ENCODE measurements at regions not wholly inside any gene's neighbourhood (a gene's known extent, or its start where the extent isn't known, plus 50 kb on each side); places are given as distances from the start of the nearest gene placed in this dataset.

GRCh38 chr13:111456452-111457230 lies 136.2 kb downstream of the TEX29 start:
- H3K4me3 Mint-ChIP-seq: no peak overlapping the region
- H2AFZ ChIP-seq (replicated peaks): no peak overlapping the region
- H3K36me3 Mint-ChIP-seq: no peaks in the 10 kb centered on the region
- no peaks in the 10 kb centered on the region for H3K4me1 ChIP-seq
- H3K9ac ChIP-seq: no peak overlapping the region
- peaks cover 17% of the 10 kb centered on the region for H3K9me3 Mint-ChIP-seq
- H3K4me3 ChIP-seq: no peak overlapping the region
- no peaks in the 10 kb centered on the region for H3F3A ChIP-seq (ENCODE audit: low read depth)
- TF ChIP-seq EZH2phosphoT487 (IDR thresholded peaks at IDR 0.05) (no peak), EZH2 (IDR thresholded peaks at IDR 0.05) (no peak)
- TF ChIP-seq, protein P1, sequence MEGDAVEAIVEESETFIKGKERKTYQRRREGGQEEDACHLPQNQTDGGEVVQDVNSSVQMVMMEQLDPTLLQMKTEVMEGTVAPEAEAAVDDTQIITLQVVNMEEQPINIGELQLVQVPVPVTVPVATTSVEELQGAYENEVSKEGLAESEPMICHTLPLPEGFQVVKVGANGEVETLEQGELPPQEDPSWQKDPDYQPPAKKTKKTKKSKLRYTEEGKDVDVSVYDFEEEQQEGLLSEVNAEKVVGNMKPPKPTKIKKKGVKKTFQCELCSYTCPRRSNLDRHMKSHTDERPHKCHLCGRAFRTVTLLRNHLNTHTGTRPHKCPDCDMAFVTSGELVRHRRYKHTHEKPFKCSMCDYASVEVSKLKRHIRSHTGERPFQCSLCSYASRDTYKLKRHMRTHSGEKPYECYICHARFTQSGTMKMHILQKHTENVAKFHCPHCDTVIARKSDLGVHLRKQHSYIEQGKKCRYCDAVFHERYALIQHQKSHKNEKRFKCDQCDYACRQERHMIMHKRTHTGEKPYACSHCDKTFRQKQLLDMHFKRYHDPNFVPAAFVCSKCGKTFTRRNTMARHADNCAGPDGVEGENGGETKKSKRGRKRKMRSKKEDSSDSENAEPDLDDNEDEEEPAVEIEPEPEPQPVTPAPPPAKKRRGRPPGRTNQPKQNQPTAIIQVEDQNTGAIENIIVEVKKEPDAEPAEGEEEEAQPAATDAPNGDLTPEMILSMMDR (IDR thresholded peaks at IDR 0.05): no peak
- H3K79me2 ChIP-seq (ENCODE audit: low read depth): no peaks in the 10 kb centered on the region
- peaks cover 10% of the 10 kb centered on the region for H3K27me3 Mint-ChIP-seq (ENCODE audit: insufficient read depth, low read depth)
- H3K4me1 Mint-ChIP-seq: peaks cover 12% of the 10 kb centered on the region
- no peak overlapping the region for H3K27ac Mint-ChIP-seq
- no peak for DNase-seq (ENCODE audit: low spot score)
- no peaks in the 10 kb centered on the region for H3K36me3 ChIP-seq
- H3K27ac ChIP-seq: no peak overlapping the region
- no peak overlapping the region for H3K4me2 ChIP-seq
- no peaks in the 10 kb centered on the region for H3K9me3 ChIP-seq (ENCODE audit: low read depth)
- H4K20me1 ChIP-seq (ENCODE audit: low read depth): no peaks in the 10 kb centered on the region
- H3K27me3 ChIP-seq: no peaks in the 10 kb centered on the region

DNA sequence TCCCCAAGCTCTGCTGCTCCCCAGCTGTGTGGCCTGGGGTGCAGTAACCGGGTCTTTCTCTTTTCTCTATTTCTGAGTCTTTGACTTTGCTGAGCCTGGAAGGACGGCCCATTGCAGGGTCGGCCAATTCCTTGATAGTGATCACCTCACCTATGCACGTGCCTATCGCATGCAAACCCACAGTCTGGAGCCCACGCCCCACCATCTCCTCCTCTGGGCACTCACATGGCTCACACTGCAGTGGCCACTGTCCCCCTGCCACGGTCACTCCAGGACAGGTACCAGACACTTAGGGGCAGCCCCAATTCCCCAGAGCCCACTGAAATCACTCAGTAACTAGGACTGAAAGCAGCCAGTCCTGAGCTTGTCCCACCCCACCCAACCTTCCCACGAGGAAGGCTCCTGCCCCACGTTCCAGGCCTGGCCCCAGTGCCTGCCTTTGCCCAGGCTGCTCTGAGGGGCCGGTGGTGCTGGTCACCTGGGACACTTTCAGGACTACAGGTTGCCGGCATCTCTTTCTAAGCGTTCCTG lies 137.6 kb downstream of the TEX29 start:
- no peak overlapping the region for H3K27ac Mint-ChIP-seq
- no peaks in the 10 kb centered on the region for H3K36me3 Mint-ChIP-seq
- no peak overlapping the region for H3K4me3 Mint-ChIP-seq
- no peak overlapping the region for H3K4me3 ChIP-seq
- H3K9ac ChIP-seq: no peak overlapping the region
- no peak for DNase-seq (ENCODE audit: low spot score)
- no peaks in the 10 kb centered on the region for H3K27me3 ChIP-seq
- H2AFZ ChIP-seq (replicated peaks): no peak overlapping the region
- H3K4me2 ChIP-seq: no peak overlapping the region
- H3K36me3 ChIP-seq: no peaks in the 10 kb centered on the region
- no peak overlapping the region for H3K27ac ChIP-seq
- no peaks in the 10 kb centered on the region for H3K4me1 ChIP-seq
- no peaks in the 10 kb centered on the region for H3K79me2 ChIP-seq (ENCODE audit: low read depth)
- H3F3A ChIP-seq (ENCODE audit: low read depth): no peaks in the 10 kb centered on the region
- no peaks in the 10 kb centered on the region for H3K9me3 ChIP-seq (ENCODE audit: low read depth)
- peaks cover 13% of the 10 kb centered on the region for H3K27me3 Mint-ChIP-seq (ENCODE audit: insufficient read depth, low read depth)
- H3K9me3 Mint-ChIP-seq: peaks cover 14% of the 10 kb centered on the region
- no peak for TF ChIP-seq EZH2phosphoT487 (IDR thresholded peaks at IDR 0.05)
- no peak for TF ChIP-seq EZH2 (IDR thresholded peaks at IDR 0.05)
- TF ChIP-seq, protein P1 (IDR thresholded peaks at IDR 0.05): no peak
- H3K4me1 Mint-ChIP-seq: peaks cover 12% of the 10 kb centered on the region
- no peaks in the 10 kb centered on the region for H4K20me1 ChIP-seq (ENCODE audit: low read depth)

DNA sequence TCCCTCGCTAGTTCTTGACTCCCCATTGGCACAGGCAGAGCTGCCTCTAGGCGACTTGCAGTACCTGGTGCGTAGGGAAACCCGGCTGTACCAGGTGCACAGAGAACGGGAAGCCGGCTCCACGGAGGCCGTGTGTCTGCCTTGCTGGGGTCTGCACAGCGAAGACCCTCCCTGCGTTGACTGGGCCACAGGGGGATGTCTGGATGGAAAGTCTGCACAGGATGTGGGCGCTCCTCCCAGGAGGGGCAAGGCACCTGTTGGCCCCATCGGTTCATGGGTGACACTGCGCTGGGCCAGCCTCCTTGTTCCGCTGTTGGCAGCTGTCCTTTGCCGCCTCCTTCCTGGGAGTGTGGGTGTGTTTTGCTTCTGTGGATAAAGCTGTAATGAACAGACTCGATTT lies 138.3 kb downstream of the TEX29 start:
- Histone ChIP-seq H3K4me1 (no peaks in the 10 kb centered on the region), H3K4me2 (no peak overlapping the region), H3K9me3 (ENCODE audit: low read depth) (no peaks in the 10 kb centered on the region), H3K9ac (no peak overlapping the region), H3K4me3 (no peak overlapping the region), H3K79me2 (ENCODE audit: low read depth) (no peaks in the 10 kb centered on the region), H3K27me3 (no peaks in the 10 kb centered on the region), H3F3A (ENCODE audit: low read depth) (no peaks in the 10 kb centered on the region), H3K27ac (no peak overlapping the region), H2AFZ (replicated peaks) (no peak overlapping the region), H4K20me1 (ENCODE audit: low read depth) (no peaks in the 10 kb centered on the region), H3K36me3 (no peaks in the 10 kb centered on the region)
- no peak overlapping the region for H3K4me3 Mint-ChIP-seq
- no peaks in the 10 kb centered on the region for H3K36me3 Mint-ChIP-seq
- TF ChIP-seq EZH2 (IDR thresholded peaks at IDR 0.05) (no peak), EZH2phosphoT487 (IDR thresholded peaks at IDR 0.05) (no peak)
- TF ChIP-seq, protein P1 (IDR thresholded peaks at IDR 0.05): no peak
- H3K27ac Mint-ChIP-seq: no peak overlapping the region
- DNase-seq (ENCODE audit: low spot score): no peak
- peaks cover 12% of the 10 kb centered on the region for H3K4me1 Mint-ChIP-seq
- peaks cover 15% of the 10 kb centered on the region for H3K27me3 Mint-ChIP-seq (ENCODE audit: insufficient read depth, low read depth)
- H3K9me3 Mint-ChIP-seq: peaks cover 14% of the 10 kb centered on the region
